Embryonic facial prominence (tissue), 1 donor: ENCODE measurements at regions not wholly inside any gene's neighbourhood (a gene's known extent, or its start where the extent isn't known, plus 50 kb on each side); places are given as distances from the start of the nearest gene placed in this dataset.

Source experiments
- DNase-seq: peaks from one replicate; pipeline ENCODE4 v3.0.0-alpha.2; 2016; ENCODE audit errors: extremely low spot score

GRCh38 chr18:54717673-54718407, 110.4 kb upstream of the RAB27B start:
- DNase-seq = no peak

- DNase-seq = no peak
Observed at GRCh38 chr18:54718408-54718773, 109.9 kb upstream of the RAB27B start.

GRCh38 chr18:54720620-54721019, 107.7 kb upstream of the RAB27B start:
- DNase-seq = no peak

- DNase-seq = no peak
Observed at GRCh38 chr18:54726143-54726542, 102.1 kb upstream of the RAB27B start.

GRCh38 chr18:54734059-54734458, 94.2 kb upstream of the RAB27B start:
- DNase-seq = no peak

GRCh38 chr18:54736981-54737380, 91.3 kb upstream of the RAB27B start:
- no peak for DNase-seq

GRCh38 chr18:54737986-54738385, 90.3 kb upstream of the RAB27B start:
- DNase-seq = no peak

GRCh38 chr18:54739476-54739875, 88.8 kb upstream of the RAB27B start:
- DNase-seq = no peak

- DNase-seq = no peak
Observed at GRCh38 chr18:54740136-54740846, 88.0 kb upstream of the RAB27B start.

GRCh38 chr18:54742120-54742519, 86.2 kb upstream of the RAB27B start:
- DNase-seq = no peak

GRCh38 chr18:54742659-54743604, 85.3 kb upstream of the RAB27B start:
- DNase-seq = no peak

GRCh38 chr18:54743605-54743995, 84.7 kb upstream of the RAB27B start:
- DNase-seq = no peak

- DNase-seq = no peak
Observed at GRCh38 chr18:54749291-54749690, 79.0 kb upstream of the RAB27B start.

- DNase-seq = no peak
Observed at GRCh38 chr18:54750350-54750749, 77.9 kb upstream of the RAB27B start.

GRCh38 chr18:54752185-54752584, 76.1 kb upstream of the RAB27B start:
- no peak for DNase-seq

- DNase-seq = no peak
Observed at GRCh38 chr18:54755456-54755855, 72.8 kb upstream of the RAB27B start.

GRCh38 chr18:54762386-54762785, 65.9 kb upstream of the RAB27B start:
- DNase-seq = no peak

GRCh38 chr18:54764786-54765185, 63.5 kb upstream of the RAB27B start:
- no peak for DNase-seq

GRCh38 chr18:54765636-54766375, 62.5 kb upstream of the RAB27B start:
- DNase-seq = no peak

GRCh38 chr18:54766634-54767033, 61.6 kb upstream of the RAB27B start:
- DNase-seq = no peak

- DNase-seq = no peak
Observed at GRCh38 chr18:54767098-54767497, 61.2 kb upstream of the RAB27B start.
